Fibroblast of villous mesenchyme (primary cell): ENCODE measurements at regions not wholly inside any gene's neighbourhood (a gene's known extent, or its start where the extent isn't known, plus 50 kb on each side); places are given as distances from the start of the nearest gene placed in this dataset. TPM values are rescaled to one million over a fixed set of nuclear protein-coding genes. Genes with fewer than 3 reads are reported as not detected.

Source experiments
- DNase-seq: peaks from one replicate; pipeline ENCODE4 v3.0.0-alpha.2; 2010; ENCODE audit warnings: low read depth
- H3K4me3 ChIP-seq: 2 replicates; pipeline ENCODE4 v1.5.1; 2011; ENCODE audit warnings: low read depth, mild to moderate bottlenecking, low read length
- small RNA-seq: library from RNA; depleted of rRNA; stranded (forward); fragments of <200 nt; gene quantifications from one replicate; pipeline ENCODE3, GENCODE V24; 2012
- TF ChIP-seq, protein P1 (sequence below): IDR thresholded peaks from 2 replicates; pipeline ENCODE4 v1.5.1; 2012; ENCODE audit warnings: low read depth, mild to moderate bottlenecking, low read length; ENCODE audit not compliant: insufficient read depth

DNA sequence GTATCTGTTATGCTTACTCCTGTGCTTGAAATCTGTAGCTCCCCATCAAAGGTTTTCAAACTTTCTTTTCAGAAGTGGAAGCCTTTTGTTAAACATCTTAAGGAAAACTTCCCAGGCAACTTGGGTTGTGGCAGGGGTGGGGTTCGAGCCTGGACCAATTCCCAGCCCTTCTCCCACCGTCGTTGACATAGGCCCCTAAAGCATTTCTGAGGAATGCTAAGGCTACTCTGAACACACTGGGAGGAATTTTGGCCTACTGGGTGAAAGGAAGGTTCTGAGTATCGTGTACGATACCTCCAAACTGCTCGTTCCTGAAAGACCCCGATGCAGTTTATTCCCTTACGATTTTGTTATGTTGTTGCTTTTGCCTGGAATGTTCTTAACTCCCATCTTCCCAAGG, 56.1 kb upstream of the PMFBP1 start:
- TF ChIP-seq, protein P1, sequence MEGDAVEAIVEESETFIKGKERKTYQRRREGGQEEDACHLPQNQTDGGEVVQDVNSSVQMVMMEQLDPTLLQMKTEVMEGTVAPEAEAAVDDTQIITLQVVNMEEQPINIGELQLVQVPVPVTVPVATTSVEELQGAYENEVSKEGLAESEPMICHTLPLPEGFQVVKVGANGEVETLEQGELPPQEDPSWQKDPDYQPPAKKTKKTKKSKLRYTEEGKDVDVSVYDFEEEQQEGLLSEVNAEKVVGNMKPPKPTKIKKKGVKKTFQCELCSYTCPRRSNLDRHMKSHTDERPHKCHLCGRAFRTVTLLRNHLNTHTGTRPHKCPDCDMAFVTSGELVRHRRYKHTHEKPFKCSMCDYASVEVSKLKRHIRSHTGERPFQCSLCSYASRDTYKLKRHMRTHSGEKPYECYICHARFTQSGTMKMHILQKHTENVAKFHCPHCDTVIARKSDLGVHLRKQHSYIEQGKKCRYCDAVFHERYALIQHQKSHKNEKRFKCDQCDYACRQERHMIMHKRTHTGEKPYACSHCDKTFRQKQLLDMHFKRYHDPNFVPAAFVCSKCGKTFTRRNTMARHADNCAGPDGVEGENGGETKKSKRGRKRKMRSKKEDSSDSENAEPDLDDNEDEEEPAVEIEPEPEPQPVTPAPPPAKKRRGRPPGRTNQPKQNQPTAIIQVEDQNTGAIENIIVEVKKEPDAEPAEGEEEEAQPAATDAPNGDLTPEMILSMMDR = no peak
- no peak for DNase-seq
- no peak overlapping the region for H3K4me3 ChIP-seq

DNA sequence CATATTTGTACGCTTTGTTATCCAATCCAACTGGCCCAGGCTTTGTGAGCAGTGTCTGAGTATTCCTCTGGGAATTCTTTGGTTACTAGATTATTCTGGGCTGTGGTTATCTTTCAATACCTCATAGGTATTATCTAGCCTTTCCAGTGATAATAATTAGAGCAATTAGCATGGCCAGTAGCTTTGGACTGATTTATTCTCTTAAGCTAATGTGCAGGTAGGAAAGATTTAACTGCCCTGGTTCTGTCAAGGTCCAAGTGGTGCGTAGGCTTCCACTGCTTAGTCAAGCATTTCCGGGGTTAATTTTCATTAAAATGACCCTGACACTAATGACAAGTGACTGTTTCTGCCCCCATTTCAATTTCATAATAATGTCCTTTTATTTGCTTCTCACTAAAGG, 54.2 kb upstream of the PMFBP1 start:
- H3K4me3 ChIP-seq = no peak overlapping the region
- DNase-seq = no peak
- TF ChIP-seq, protein P1 = no peak

DNA sequence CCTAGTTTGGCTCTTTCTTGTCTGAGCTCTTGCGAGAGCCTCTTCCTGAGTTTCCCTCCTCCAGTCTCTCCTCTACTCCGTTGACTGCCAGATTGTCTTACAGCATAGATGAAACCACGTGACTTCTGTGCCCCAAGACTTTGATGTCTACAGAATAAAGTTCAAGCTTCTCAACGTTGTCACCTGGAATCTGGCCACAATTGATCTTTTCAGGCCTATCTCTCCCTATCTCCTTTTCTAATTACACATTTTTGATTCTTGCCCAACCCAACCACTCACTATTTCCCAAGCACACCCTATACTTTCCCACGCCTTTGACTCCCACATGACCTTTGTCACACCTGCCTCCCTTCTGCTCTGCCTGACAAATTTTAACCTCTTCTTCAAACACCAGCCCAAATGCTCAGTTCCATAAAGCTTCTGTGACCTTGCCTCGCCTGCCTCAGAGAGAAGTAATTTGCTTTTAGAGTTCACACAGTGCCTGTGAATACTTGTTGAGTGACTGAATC, 52.4 kb upstream of the PMFBP1 start:
- DNase-seq = no peak
- no peak overlapping the region for H3K4me3 ChIP-seq
- TF ChIP-seq, protein P1 = no peak

DNA sequence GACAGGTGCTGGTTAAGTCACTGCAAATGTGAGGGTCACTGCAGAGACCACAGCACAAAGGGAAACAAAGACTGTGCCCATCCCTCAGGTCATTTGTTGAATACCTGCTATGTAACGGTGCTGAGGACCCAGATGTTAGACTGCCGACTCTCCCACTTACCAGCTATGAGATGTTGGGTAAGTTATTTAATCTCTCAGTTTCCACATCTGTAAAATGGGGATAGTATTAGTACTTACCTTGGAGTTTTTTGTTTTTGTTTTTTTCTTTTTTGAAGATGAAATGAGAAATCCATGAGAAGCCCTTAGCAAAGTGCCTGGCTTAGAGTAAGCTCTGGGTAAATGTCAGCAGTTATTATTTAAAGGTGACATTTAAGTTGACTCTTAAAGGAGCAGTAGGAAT, 50.5 kb upstream of the PMFBP1 start:
- TF ChIP-seq, protein P1 = no peak
- H3K4me3 ChIP-seq = no peak overlapping the region
- no peak for DNase-seq

Small RNAs in the stretch of these regions (small RNA-seq; reads per million reads assigned to genes)
- gene RF00026 (not detected), gene RNU7-90P (not detected)
